Fibroblast of skin of left biceps (primary cell): ENCODE measurements at regions not wholly inside any gene's neighbourhood (a gene's known extent, or its start where the extent isn't known, plus 50 kb on each side); places are given as distances from the start of the nearest gene placed in this dataset.
"Not testable (repeated sequence)": the region's sequence is repeated elsewhere in the genome, so short reads cannot be mapped to it uniquely, and the experiment has no call there.

Source experiments
- DNase-seq, 2 experiments: peaks; one replicate each; pipeline ENCODE4 v3.0.0-alpha.2; 2013; ENCODE audit warnings: low read depth in 2 of 2

DNA sequence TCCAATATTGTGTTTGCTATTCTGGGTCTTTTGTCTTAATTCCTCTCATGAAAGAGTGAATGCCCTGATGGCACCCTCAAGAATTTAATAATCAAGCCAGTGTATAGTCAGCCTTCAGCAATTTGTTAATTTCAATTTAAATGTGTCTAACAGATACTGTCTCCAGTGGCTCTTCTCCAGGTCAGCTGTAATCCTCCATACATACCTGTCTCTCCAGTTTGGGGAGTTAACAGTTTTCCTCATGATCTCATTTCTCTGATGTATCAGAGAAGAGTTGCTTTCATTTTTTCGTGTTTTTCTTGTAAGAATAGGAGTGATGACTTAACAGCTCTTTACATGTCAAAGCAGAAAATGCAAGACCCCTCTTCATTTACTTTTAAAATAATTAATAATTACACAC lies 500.3 kb upstream of the RORB start:
- no peak for DNase-seq

- no peak for DNase-seq
Observed at GRCh38 chr9:74001382-74001781, 495.8 kb upstream of the RORB start.

- DNase-seq: no peak
Observed at GRCh38 chr9:74006935-74007334, 490.2 kb upstream of the RORB start.

DNA sequence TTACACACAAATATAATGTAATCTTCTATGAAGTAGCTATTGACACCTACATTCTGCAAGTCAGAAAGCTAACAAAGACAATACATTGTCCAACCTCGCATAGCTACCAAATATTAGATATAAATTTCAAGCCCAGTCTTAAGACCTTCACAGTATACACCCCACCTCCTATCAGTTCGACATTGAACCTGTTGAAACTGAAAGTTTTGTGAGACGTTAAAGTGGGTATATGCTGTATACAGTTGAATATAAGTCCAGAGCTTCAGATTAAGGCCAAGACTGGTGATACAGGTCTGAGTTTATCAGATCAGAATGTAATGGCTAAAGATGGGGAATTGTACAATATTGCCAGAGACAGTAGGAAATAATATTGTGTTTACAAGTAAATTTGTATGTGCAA lies 489.3 kb upstream of the RORB start:
- DNase-seq: no peak

DNA sequence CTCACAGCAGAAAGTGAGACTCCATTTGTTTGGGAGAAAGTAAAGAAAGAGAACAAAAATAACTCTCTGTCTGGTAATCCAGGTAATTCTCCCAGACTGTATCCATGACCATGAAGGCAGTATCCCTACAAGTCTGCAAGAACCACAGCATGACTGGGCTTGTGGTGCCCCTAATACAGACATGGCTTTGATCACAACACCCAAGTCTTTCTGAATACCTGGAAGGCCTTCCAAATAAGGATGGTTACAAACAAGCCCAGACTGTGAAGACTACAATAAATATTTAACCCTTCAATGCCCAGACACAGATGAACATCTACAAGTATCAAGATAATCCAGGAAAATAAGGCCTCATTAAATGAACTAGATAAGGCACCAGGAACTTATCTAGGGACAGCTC lies 481.1 kb upstream of the RORB start:
- DNase-seq: no peak

DNA sequence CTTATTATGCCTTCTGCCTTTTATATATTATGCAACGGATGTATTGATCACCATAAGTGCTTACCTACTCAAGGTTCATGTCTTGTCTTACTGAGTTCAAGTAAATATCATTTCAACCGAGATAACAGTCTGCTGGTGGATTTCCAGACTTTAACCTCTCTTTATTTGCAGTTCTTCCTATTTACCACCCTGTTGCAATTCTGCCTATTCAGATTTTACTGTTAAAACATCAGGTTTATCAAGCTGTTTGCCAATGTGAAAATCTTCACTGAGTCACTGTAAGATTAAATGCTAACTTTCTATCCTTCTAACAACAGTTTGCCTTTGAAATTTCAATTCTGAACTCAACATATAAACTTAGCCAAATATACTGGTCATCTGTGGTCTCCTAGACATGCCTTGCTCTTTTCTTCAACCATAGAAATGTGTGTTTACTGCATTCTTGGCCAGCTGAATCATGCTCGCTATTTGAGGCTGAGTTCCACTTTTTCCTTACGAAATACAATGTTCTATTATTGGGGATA lies 471.7 kb upstream of the RORB start:
- DNase-seq: no peak

DNA sequence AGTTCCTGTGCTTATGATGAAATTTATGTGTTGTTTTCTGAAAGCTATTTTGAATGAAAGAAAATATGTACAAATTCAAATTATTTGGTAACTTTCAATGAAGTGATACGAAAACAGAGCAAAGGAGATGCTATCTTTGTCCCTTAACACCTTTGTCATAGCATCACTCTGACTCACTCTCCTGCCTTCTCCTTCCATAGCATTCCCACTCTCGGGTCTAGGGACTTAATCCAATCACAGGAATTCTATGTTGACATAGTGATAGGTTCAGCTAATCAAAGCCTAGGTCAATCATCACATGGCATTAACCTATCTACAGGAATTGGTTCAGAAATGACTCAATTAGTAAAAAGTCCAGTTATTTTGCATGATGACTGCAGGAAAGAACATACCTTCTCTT lies 464.7 kb upstream of the RORB start:
- no peak for DNase-seq

- DNase-seq: no peak
Observed at GRCh38 chr9:74035786-74036185, 461.3 kb upstream of the RORB start.

GRCh38 chr9:74036549-74037231 lies 460.4 kb upstream of the RORB start:
- no peak for DNase-seq

DNA sequence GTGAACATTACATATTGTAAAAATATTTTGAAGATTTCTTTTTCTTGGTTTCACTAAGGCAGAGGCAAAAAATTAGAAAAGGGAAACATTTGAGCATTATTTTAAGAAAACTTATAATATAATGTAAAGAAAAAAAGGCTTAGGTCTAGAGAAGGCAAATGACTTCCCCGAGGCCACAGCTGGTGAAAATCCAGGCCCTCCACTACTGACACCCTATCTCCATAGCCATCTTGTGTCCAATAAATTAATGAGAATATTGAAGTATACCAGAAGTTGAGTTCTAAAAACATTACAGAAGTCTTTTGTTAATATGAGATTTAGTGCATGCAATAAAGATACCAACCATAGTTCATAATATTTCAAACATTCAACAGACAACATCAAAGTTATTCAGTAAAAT lies 459.9 kb upstream of the RORB start:
- DNase-seq: no peak

DNA sequence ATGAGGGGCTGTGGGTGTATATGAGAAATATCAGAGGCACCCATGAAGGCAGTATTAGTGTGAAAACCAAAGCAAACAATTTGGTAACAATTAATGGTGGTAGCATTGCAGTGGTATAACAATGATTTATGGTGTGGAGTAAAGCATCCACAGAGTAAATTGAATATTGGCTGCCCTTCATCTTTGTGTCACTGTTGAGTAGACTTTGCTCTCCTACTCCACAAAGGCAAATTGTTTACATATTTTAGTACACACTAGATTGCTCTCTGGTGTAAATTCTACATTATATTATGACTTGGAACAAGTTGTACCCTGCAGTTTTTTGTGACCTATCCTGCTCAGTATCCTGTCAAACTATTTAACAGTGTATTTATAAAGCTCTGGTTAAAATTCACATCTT lies 455.5 kb upstream of the RORB start:
- DNase-seq: no peak

- DNase-seq: no peak
Observed at GRCh38 chr9:74044844-74045243, 452.3 kb upstream of the RORB start.

GRCh38 chr9:74056023-74056422 lies 441.1 kb upstream of the RORB start:
- no peak for DNase-seq

DNA sequence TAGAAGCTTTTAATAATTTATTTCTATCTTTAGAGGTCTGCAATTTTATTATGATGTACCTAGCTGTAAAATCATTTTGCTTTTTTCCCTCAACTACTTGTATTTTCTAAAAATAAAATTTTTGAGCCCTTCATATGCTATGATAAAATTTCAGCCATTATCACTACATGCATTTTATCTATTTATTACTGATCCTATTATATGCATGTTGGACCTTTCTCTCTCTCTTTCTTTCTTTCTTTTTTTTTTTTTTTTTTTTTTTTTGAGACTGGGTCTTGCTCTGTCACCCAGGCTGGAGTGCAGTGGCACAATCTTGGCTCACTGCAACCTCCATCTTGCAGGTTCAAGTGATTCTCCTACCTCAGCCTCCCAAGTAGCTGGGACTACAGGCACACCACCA lies 440.1 kb upstream of the RORB start:
- not testable (repeated sequence) for DNase-seq

DNA sequence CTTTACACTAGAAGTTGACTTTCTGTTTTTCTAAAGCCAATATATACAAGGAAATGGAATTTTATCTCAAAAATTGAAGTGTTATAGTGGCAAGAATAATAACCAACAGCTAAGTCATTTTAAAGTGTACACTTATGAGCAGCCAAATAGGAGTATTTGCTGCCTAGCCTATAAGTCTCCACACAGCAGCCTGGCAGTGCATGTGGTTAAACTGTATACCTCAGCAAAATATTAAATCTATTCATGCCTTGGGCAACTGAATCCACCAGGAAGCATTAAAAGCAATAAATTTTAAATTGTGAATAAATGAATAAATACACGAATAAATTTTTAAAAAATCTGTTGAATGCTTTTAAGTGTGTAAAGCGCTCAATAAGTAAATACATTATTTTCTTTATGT lies 432.4 kb upstream of the RORB start:
- DNase-seq: no peak

GRCh38 chr9:74066128-74066527 lies 431.0 kb upstream of the RORB start:
- DNase-seq: no peak

DNA sequence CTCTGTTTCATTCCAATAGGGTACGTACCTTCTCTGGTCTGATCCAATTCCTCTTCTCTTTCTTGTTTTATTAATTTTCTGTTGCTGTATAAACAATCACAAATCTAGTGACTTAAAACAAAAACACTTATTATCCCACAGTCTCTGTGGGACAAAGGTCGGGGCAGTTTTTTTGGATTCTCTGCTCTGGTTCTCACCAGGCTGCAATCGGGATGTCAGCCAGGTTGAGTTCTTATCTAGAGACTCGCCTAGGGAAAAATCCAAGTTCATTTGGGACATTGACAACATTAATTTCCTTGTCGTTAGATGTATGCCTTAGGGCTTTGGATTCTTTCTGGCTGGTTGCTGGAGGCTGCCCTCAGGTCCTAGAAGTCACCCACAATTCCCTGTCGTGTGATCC lies 430.5 kb upstream of the RORB start:
- DNase-seq: no peak

- DNase-seq: no peak
Observed at GRCh38 chr9:74071502-74071901, 425.6 kb upstream of the RORB start.

- no peak for DNase-seq
Observed at GRCh38 chr9:74073897-74074296, 423.2 kb upstream of the RORB start.

- DNase-seq: no peak
Observed at GRCh38 chr9:74078647-74079046, 418.5 kb upstream of the RORB start.

- not testable (repeated sequence) for DNase-seq
Observed at GRCh38 chr9:74080652-74081051, 416.5 kb upstream of the RORB start.

- no peak for DNase-seq
Observed at GRCh38 chr9:74083681-74084433, 413.3 kb upstream of the RORB start.

- not testable (repeated sequence) for DNase-seq
Observed at GRCh38 chr9:74085384-74086037, 411.6 kb upstream of the RORB start.
